ENCODE measurements at regions not wholly inside any gene's neighbourhood (a gene's known extent, or its start where the extent isn't known, plus 50 kb on each side); places are given as distances from the start of the nearest gene placed in this dataset.

GRCh38 chr4:133275246-133275645, 126.2 kb downstream of the PCDH10 start:
- TF ChIP-seq GATA1 (IDR thresholded peaks at IDR 0.05; ENCODE audit: low read depth, low read length) (no peak), POLR2A (IDR thresholded peaks at IDR 0.05; ENCODE audit: low read length) (no peak)
